Right kidney (tissue), 1 donor: ENCODE measurements at regions not wholly inside any gene's neighbourhood (a gene's known extent, or its start where the extent isn't known, plus 50 kb on each side); places are given as distances from the start of the nearest gene placed in this dataset.
"Not testable (repeated sequence)": the region's sequence is repeated elsewhere in the genome, so short reads cannot be mapped to it uniquely, and the experiment has no call there.

Experiments
- DNase-seq: peaks from one replicate; pipeline ENCODE4 v3.0.0-alpha.2; 2016

- DNase-seq: no peak
Measured at GRCh38 chr4:111281219-111281618, 658.3 kb upstream of the PITX2 start.

- DNase-seq: no peak
Measured at GRCh38 chr4:111282035-111282434, 659.2 kb upstream of the PITX2 start.

- DNase-seq: no peak
Measured at GRCh38 chr4:111283066-111283677, 660.3 kb upstream of the PITX2 start.

GRCh38 chr4:111296466-111296865 lies 673.6 kb upstream of the PITX2 start:
- DNase-seq: no peak

GRCh38 chr4:111303806-111304205 lies 680.9 kb upstream of the PITX2 start:
- DNase-seq: no peak

- DNase-seq: no peak
Measured at GRCh38 chr4:111323496-111323895, 700.6 kb upstream of the PITX2 start.

- DNase-seq: no peak
Measured at GRCh38 chr4:111323916-111324315, 701.0 kb upstream of the PITX2 start.

GRCh38 chr4:111326450-111326849 lies 703.6 kb upstream of the PITX2 start:
- no peak for DNase-seq

- DNase-seq: no peak
Measured at GRCh38 chr4:111330786-111331185, 707.9 kb upstream of the PITX2 start.

- DNase-seq: no peak
Measured at GRCh38 chr4:111334361-111334760, 711.5 kb upstream of the PITX2 start.

- not testable (repeated sequence) for DNase-seq
Measured at GRCh38 chr4:111337186-111337876, 714.5 kb upstream of the PITX2 start.

- no peak for DNase-seq
Measured at GRCh38 chr4:111359602-111360001, 736.7 kb upstream of the PITX2 start.

- DNase-seq: no peak
Measured at GRCh38 chr4:111360906-111361305, 738.0 kb upstream of the PITX2 start.

- DNase-seq: no peak
Measured at GRCh38 chr4:111362941-111363361, 740.1 kb upstream of the PITX2 start.

GRCh38 chr4:111377880-111378279 lies 755.0 kb upstream of the PITX2 start:
- not testable (repeated sequence) for DNase-seq

- DNase-seq: no peak
Measured at GRCh38 chr4:111388561-111388960, 756.7 kb upstream of the FAM241A start.

GRCh38 chr4:111391829-111392228 lies 753.4 kb upstream of the FAM241A start:
- no peak for DNase-seq

- no peak for DNase-seq
Measured at GRCh38 chr4:111393781-111394180, 751.5 kb upstream of the FAM241A start.

- no peak for DNase-seq
Measured at GRCh38 chr4:111398906-111399330, 746.3 kb upstream of the FAM241A start.

GRCh38 chr4:111399623-111400022 lies 745.6 kb upstream of the FAM241A start:
- DNase-seq: no peak

GRCh38 chr4:111400741-111401140 lies 744.5 kb upstream of the FAM241A start:
- no peak for DNase-seq

GRCh38 chr4:111404673-111405072 lies 740.6 kb upstream of the FAM241A start:
- no peak for DNase-seq

GRCh38 chr4:111405989-111406388 lies 739.3 kb upstream of the FAM241A start:
- DNase-seq: no peak

- no peak for DNase-seq
Measured at GRCh38 chr4:111410571-111410970, 734.7 kb upstream of the FAM241A start.
